Activated T-helper 17 cell treated with anti-CD3 and anti-CD28 coated beads, Interleukin-2, amount 50 U/mL, for 72 hours (primary cell): ENCODE measurements at regions not wholly inside any gene's neighbourhood (a gene's known extent, or its start where the extent isn't known, plus 50 kb on each side); places are given as distances from the start of the nearest gene placed in this dataset.

Source experiments
- ATAC-seq: fragments of 150-1000 bp; cut with Tn5 transposase; replicated peaks from 2 replicates; pipeline ENCODE4 v1.10.0; 2021; ENCODE audit warnings: mild to moderate bottlenecking, moderate library complexity
- H3K27ac Mint-ChIP-seq: one replicate; pipeline ENCODE4 v1.8.0; 2022; ENCODE audit warnings: mixed read lengths
- H3K27me3 Mint-ChIP-seq: one replicate; pipeline ENCODE4 v1.8.0; 2022; ENCODE audit warnings: mixed read lengths
- H3K36me3 Mint-ChIP-seq: one replicate; pipeline ENCODE4 v1.8.0; 2022; ENCODE audit warnings: low read depth, mild to moderate bottlenecking, mixed read lengths
- H3K4me1 Mint-ChIP-seq: one replicate; pipeline ENCODE4 v1.8.0; 2022; ENCODE audit warnings: mixed read lengths
- H3K4me3 Mint-ChIP-seq: one replicate; pipeline ENCODE4 v1.8.0; 2022; ENCODE audit warnings: mild to moderate bottlenecking, mixed read lengths
- H3K9me3 Mint-ChIP-seq: one replicate; pipeline ENCODE4 v1.8.0; 2022; ENCODE audit warnings: mixed read lengths

GRCh38 chr3:64880916-64881315 is 193.1 kb upstream of the ADAMTS9 start:
- Mint-ChIP-seq H3K4me3 (no peak overlapping the region), H3K27ac (no peak overlapping the region), H3K27me3 (no peaks in the 10 kb centered on the region), H3K4me1 (no peaks in the 10 kb centered on the region), H3K36me3 (no peaks in the 10 kb centered on the region), H3K9me3 (peaks cover 5% of the 10 kb centered on the region)
- ATAC-seq = no peak

- no peak for ATAC-seq
- no peak overlapping the region for H3K27ac Mint-ChIP-seq
- H3K36me3 Mint-ChIP-seq = no peaks in the 10 kb centered on the region
- H3K4me1 Mint-ChIP-seq = no peaks in the 10 kb centered on the region
- peaks cover 5% of the 10 kb centered on the region for H3K9me3 Mint-ChIP-seq
- no peak overlapping the region for H3K4me3 Mint-ChIP-seq
- no peaks in the 10 kb centered on the region for H3K27me3 Mint-ChIP-seq
Measured at GRCh38 chr3:64878362-64878761, 190.6 kb upstream of the ADAMTS9 start.

GRCh38 chr3:64873400-64873799 is 185.6 kb upstream of the ADAMTS9 start:
- H3K4me1 Mint-ChIP-seq = no peaks in the 10 kb centered on the region
- H3K36me3 Mint-ChIP-seq = no peaks in the 10 kb centered on the region
- H3K9me3 Mint-ChIP-seq = no peaks in the 10 kb centered on the region
- no peaks in the 10 kb centered on the region for H3K27me3 Mint-ChIP-seq
- no peak overlapping the region for H3K27ac Mint-ChIP-seq
- ATAC-seq = no peak
- no peak overlapping the region for H3K4me3 Mint-ChIP-seq

GRCh38 chr3:64872345-64872744 is 184.5 kb upstream of the ADAMTS9 start:
- H3K4me1 Mint-ChIP-seq = no peaks in the 10 kb centered on the region
- H3K27ac Mint-ChIP-seq = no peak overlapping the region
- H3K36me3 Mint-ChIP-seq = no peaks in the 10 kb centered on the region
- no peak overlapping the region for H3K4me3 Mint-ChIP-seq
- H3K9me3 Mint-ChIP-seq = no peaks in the 10 kb centered on the region
- H3K27me3 Mint-ChIP-seq = no peaks in the 10 kb centered on the region
- no peak for ATAC-seq

GRCh38 chr3:64871834-64872249 is 184.0 kb upstream of the ADAMTS9 start:
- no peaks in the 10 kb centered on the region for H3K9me3 Mint-ChIP-seq
- no peak for ATAC-seq
- H3K4me1 Mint-ChIP-seq = no peaks in the 10 kb centered on the region
- no peaks in the 10 kb centered on the region for H3K27me3 Mint-ChIP-seq
- no peak overlapping the region for H3K4me3 Mint-ChIP-seq
- H3K36me3 Mint-ChIP-seq = no peaks in the 10 kb centered on the region
- H3K27ac Mint-ChIP-seq = no peak overlapping the region

- ATAC-seq = no peak
- no peak overlapping the region for H3K4me3 Mint-ChIP-seq
- H3K27ac Mint-ChIP-seq = no peak overlapping the region
- H3K9me3 Mint-ChIP-seq = no peaks in the 10 kb centered on the region
- no peaks in the 10 kb centered on the region for H3K36me3 Mint-ChIP-seq
- H3K27me3 Mint-ChIP-seq = no peaks in the 10 kb centered on the region
- no peaks in the 10 kb centered on the region for H3K4me1 Mint-ChIP-seq
Measured at GRCh38 chr3:64870876-64871646, 183.3 kb upstream of the ADAMTS9 start.

GRCh38 chr3:64867224-64867623 is 179.4 kb upstream of the ADAMTS9 start:
- Mint-ChIP-seq H3K4me3 (no peak overlapping the region), H3K4me1 (no peaks in the 10 kb centered on the region), H3K9me3 (no peaks in the 10 kb centered on the region), H3K27ac (no peak overlapping the region), H3K27me3 (no peaks in the 10 kb centered on the region), H3K36me3 (no peaks in the 10 kb centered on the region)
- ATAC-seq = no peak

GRCh38 chr3:64865839-64866570 is 178.2 kb upstream of the ADAMTS9 start:
- ATAC-seq = no peak
- H3K4me3 Mint-ChIP-seq = no peak overlapping the region
- no peaks in the 10 kb centered on the region for H3K27me3 Mint-ChIP-seq
- H3K27ac Mint-ChIP-seq = no peak overlapping the region
- no peaks in the 10 kb centered on the region for H3K4me1 Mint-ChIP-seq
- peaks cover 4% of the 10 kb centered on the region for H3K9me3 Mint-ChIP-seq
- H3K36me3 Mint-ChIP-seq = no peaks in the 10 kb centered on the region

GRCh38 chr3:64863226-64864212 is 175.7 kb upstream of the ADAMTS9 start:
- ATAC-seq = no peak

GRCh38 chr3:64861684-64862083 is 173.9 kb upstream of the ADAMTS9 start:
- no peak overlapping the region for H3K27ac Mint-ChIP-seq
- no peaks in the 10 kb centered on the region for H3K27me3 Mint-ChIP-seq
- no peak overlapping the region for H3K4me3 Mint-ChIP-seq
- no peaks in the 10 kb centered on the region for H3K36me3 Mint-ChIP-seq
- H3K9me3 Mint-ChIP-seq = peaks cover 10% of the 10 kb centered on the region
- no peak for ATAC-seq
- H3K4me1 Mint-ChIP-seq = no peaks in the 10 kb centered on the region

More at GRCh38 chr3:64863226-64864212, 175.7 kb upstream of the ADAMTS9 start:
- no peaks in the 10 kb centered on the region for H3K4me1 Mint-ChIP-seq
- H3K36me3 Mint-ChIP-seq = no peaks in the 10 kb centered on the region
- peaks cover 10% of the 10 kb centered on the region for H3K9me3 Mint-ChIP-seq
- H3K4me3 Mint-ChIP-seq = no peak overlapping the region
- no peak overlapping the region for H3K27ac Mint-ChIP-seq
- no peaks in the 10 kb centered on the region for H3K27me3 Mint-ChIP-seq

GRCh38 chr3:64860536-64860870 is 172.7 kb upstream of the ADAMTS9 start:
- Mint-ChIP-seq H3K27me3 (no peaks in the 10 kb centered on the region), H3K4me1 (no peaks in the 10 kb centered on the region), H3K4me3 (no peak overlapping the region), H3K36me3 (no peaks in the 10 kb centered on the region), H3K27ac (no peak overlapping the region), H3K9me3 (peaks cover 10% of the 10 kb centered on the region)
- ATAC-seq = no peak

- Mint-ChIP-seq H3K4me3 (no peak overlapping the region), H3K9me3 (peaks cover 10% of the 10 kb centered on the region), H3K36me3 (no peaks in the 10 kb centered on the region), H3K4me1 (no peaks in the 10 kb centered on the region), H3K27ac (no peak overlapping the region), H3K27me3 (no peaks in the 10 kb centered on the region)
- ATAC-seq = no peak
Measured at GRCh38 chr3:64859625-64860535, 172.1 kb upstream of the ADAMTS9 start.

GRCh38 chr3:64856977-64857516 is 169.2 kb upstream of the ADAMTS9 start:
- no peak for ATAC-seq
- Mint-ChIP-seq H3K36me3 (no peaks in the 10 kb centered on the region), H3K4me1 (no peaks in the 10 kb centered on the region), H3K9me3 (peaks cover 10% of the 10 kb centered on the region), H3K27ac (no peak overlapping the region), H3K4me3 (no peak overlapping the region), H3K27me3 (no peaks in the 10 kb centered on the region)
